Left hindlimb (tissue), 1 donor: ENCODE measurements at regions not wholly inside any gene's neighbourhood (a gene's known extent, or its start where the extent isn't known, plus 50 kb on each side); places are given as distances from the start of the nearest gene placed in this dataset.

Source experiments
- DNase-seq: peaks from one replicate; pipeline ENCODE4 v3.0.0-alpha.2; 2018

DNA sequence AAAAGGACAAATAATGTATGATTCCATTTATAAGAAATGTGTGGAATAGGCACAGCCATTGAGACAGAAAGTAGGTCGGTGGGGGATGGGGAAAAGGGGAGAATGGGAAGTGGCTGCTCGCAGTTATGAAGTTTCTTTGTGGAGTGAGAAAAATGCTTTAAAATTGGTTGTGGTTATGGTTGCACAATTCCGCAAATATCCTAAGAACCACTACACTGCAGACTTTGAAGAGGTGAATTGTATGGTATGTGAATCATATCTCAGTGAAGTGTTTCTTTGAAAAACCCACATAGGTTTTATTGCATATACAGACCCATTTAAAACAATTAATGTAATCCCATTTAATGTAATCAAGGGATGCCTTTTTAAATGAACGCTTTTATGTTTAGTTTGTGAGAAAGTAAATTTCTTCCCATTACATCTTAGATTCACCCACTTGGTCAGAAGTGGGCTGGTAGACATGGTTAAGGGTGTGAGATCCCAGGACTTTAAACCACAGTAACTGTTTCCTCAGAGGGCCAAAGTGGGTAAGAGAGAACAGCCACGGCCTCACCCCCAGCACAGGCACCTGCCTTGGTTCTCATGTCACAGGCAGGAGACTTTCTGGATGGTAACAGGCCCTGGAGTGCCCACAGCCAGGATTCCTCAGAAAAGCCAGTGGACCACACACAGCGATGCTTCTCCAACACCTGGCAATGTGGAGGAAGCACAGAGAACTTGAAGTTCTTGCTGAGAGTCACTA is 119.3 kb upstream of the GJB6 start:
- DNase-seq, result no peak

DNA sequence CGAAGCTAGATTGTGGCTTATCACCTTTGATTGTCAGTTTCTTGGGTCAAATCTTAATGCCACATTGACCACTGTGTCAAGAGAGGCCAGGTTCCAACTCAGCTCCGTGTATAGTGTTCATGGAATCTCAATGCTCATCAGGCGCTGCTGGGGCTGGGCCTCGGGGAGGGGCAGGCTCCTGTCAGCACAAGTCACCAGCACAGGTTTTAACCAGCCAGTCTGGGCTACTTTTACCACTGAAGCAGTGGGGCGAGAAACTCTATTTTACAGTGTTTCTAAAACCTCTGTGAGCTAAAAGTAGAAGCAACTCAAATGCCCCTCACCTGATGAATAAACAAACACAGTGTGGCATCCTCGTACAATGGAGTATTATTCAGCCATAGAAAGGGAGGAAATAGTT is 118.7 kb upstream of the GJB6 start:
- no peak for DNase-seq

DNA sequence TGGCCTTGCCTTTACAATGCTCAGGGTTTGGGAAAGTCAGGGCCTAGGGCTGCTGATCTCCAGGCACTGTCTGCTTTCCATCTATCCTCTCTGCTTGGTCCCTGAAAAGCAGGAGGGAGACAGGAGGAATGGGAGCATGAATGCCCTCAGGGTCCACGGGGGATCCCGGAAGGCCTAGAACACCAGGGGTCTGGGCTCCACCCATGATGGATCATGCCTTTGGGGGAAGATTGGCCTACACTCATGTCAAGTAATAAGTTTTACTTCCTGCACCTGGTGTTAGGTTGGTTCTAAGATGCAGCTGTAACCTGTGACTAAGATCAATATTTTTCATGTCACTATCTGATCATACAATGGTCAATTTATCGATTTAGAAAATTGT is 118.3 kb upstream of the GJB6 start:
- DNase-seq, result no peak

DNA sequence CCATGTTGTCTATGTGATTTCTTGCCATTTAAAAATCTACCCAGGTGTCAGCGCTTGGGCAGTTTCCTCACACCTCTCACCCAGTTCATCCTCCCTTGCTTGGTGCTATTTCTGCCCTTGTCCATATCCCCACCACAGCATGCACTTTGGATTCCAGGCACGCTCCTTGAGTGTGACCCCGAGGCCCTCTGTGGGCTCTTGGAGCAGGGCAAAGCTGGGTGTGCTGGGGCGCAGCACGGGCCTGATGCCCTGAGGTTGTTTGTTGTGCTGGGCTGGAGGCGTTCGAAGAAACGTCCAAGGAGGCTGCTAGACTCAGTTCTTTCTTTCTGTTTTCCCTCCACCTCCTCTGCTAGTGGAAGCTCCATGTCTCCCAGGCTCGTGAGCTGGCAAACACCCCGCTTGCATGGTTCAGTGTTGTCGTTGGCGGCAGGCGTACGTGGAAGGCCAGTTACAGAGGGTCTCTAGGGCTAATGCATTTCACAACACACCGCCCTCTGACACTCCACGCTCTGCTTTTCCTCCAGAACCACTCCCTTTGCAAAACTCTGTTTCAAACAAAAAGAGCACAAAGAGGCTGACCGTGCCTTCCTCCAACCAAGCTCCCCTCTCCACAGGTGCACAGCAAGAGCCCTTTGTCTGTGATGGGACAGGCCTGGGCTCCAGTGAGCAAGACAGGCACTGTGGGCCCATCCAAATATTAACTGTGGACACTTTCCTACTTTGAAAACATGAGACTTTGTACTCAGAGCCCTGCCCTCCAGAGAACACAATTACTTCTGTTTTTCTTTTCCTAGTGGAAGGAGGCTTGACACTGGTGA is 117.7 kb upstream of the GJB6 start:
- no peak for DNase-seq

DNA sequence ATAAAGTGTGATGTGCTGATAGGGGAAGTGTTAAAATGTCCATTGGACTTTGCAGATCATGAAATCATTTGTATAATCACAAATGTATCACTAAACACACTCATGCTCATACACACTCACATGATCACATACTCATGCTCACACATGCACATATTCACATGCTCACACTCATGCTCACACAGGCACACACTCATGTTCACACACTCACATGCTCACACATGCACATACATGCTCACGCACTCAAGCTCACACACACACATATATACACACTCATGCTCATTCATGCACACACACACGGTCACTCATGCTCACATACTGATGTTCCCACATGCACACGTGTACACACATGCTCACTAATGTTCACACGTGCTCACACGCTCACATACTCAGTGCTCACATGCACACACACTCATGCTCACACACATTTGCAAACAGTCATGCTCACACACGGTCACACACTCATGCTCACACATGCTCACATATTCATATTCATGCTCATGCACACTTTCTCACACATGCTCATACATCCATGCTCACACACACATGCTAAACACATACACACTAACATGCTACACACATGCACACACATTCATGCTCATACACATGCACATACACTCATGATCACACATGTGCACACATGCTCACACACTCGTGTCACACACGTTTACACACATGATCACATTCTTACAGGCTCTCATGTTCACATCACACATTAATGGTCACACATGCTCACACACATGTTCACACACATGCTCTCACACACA is 116.7 kb upstream of the GJB6 start:
- DNase-seq, result no peak

DNA sequence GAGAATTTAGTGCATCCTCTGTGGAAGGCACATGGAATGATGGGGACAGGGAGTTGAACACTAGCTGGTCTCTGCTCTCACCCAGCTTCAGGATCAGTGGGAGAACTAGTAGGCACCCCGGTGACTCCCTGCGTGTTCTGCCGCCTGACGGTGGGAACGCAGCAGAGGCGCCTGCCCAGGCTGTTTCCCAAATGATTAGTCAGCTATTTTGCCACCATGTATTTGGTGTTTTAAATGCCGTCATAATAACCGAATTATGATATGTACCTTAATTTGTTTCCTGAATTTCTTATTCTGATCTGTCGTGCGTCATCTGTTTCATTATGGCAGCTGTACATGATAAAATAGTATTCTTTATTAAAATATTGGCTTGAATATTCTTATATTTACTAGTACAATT is 115.9 kb upstream of the GJB6 start:
- no peak for DNase-seq

DNA sequence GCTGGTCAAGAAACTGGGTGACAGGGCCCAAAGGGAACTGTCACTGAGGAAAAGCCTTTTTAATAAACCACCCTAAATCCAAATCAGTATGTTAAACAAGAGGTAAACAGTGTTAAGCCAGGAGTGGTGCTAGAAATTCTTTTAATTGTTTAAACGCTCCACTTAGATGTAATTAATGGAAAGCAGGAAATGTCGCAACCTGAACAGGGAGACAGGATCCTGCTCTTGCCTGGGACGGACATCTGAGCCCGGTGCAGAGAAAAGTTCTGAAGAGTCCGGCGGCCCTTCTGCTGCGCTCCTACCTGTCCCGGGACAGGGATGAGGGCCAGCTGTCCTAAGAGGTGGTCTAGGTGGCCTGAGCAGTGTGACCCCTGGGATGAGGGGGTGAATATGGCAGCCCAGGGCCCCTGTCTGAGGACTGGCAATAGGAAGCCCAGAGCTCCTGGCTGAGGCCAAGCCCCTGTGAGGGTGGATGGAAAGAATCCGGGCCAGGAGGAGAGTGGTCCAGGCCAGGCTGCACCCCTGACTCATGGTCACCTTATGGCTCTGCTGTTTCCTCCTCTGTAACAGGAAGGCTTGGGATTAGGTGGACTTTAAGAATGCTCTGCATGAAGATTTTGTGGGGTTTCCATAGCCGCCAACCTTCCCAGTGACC is 112.8 kb upstream of the GJB6 start:
- DNase-seq, result no peak

DNA sequence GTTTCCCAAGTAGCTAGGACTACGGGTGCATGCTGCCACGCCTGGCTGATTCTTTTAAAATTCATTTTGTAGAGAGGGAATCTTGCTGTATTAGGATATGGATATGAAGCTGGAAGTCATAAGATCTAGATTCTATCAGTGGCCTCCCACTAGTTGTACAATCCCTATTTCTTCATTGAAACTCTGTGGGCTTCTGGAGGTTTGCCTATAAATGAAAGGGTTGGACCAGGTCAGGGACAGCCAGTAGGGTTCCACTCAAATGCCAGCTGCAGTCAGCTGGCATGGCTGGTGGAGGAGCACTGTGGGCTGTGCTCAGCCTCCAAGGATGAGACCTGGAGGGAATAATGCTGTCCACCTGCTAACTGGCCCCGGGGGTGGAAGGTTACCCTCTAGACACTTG is 110.2 kb upstream of the GJB6 start:
- DNase-seq, result no peak

DNA sequence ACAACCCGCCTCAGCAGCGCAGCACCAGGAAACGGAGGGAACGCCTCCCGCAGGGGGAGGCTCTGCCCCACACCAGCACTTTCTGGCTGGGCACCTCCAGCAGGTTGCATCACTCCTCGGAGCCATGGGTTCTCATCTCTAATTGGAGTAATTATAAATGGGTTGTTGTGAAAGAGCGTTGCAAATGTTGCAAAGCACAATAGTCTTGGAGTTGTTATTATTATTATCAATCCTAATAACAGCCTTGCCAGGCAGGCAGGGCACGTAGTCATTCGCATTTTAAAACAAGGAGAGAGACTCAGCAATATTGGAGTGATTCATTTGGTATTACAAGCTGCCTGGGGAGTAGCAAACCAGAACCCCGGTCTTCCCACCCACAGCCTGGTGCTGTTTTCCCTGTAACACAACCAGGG is 108.6 kb upstream of the GJB6 start:
- no peak for DNase-seq

DNA sequence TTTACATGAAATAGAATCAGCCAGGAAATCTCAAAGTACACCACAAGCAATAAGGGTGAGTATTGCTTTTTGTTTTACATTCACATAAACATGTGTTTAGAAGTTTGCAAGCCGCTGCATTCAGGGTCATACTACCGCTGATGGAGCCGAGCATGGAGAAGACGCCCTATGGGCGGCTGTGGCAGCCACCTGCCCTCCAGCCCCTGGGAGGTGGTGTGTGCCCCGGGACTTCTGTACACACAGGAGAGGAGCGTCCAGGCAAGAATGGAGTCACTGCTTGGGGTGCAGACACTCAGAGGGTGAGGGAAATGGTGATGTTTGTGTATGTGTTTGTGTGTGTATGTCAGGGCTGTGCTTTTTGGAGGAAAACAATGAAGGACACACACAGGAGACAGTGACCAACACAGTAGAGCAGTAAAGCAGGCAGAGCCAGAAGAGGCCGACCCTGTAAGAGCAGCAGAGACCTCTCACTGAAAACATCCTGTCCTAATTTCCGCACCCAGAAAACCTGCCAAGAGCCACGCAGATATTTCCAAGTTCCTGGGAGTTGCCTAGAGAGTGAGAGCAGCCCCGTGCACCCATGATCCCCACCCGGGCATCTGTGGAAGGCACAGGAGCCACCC is 108.1 kb upstream of the GJB6 start:
- DNase-seq, result no peak

DNA sequence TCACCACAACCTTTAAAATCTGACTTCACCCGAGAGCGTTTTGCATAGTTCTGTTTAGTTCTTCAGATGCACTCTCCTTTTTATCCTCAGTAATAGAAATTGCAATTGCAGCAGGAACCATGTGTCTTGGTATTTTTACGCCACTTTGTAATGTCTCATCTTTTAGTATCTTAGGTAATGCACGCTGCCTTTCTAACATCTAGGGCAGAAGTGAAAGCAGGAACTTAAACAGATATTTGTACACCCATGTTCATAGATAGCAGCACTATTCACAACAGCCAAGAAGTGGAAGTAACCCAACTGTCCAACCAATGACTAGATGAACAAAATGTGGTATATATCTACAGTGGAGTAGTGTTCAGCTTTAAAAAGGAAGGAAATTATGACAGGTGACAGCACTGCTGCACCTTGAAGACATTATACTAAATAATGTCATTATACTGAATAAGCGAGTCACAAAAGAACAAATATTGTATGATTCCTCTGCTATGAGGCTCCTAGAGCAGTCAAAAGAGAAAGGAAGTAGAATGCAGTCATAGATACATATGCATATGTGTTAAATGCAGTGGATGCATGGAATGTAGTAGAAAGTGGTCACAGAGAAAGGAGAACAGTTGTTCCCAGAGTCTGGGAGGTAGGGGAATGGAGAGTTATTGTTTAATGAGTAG is 105.9 kb upstream of the GJB6 start:
- DNase-seq, result no peak

DNA sequence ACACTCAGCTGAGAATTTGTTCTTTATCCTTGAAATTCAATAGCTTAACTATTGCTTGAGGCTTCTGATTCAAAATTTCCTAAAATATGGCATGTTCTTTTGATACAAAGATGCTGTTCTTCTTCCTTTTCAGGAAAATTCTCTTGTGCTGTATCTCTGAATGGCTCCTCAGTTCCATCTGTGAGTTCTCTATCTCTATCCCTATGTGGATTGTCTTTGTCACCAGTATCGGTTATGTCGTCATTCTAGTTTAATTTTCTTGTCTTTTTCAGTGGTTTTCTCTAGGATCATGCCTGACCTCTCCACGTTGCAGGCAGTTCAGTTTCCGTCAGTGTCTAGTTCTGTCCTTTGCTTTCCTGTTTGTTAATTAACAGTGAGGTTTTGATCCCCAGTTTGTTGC is 104.6 kb upstream of the GJB6 start:
- DNase-seq, result no peak

DNA sequence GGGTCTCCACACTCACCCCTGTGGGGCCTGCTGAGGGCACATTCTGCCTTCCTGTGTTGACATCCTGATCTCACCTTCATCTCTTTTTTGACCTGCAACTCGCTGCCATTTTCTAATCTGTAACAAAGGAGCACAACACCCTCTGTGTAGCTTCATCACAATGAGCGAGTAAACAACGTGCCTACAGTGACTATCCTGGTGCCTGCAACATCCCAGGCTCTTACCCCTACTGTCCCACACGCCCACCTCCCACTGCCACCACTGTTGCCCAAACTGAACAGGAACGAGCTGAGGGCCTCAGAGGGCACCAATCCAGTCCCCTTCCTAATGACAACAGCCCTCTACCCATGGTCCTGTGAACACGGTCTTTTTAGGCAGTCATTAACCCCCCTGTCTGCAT is 102.2 kb upstream of the GJB6 start:
- DNase-seq, result no peak

DNA sequence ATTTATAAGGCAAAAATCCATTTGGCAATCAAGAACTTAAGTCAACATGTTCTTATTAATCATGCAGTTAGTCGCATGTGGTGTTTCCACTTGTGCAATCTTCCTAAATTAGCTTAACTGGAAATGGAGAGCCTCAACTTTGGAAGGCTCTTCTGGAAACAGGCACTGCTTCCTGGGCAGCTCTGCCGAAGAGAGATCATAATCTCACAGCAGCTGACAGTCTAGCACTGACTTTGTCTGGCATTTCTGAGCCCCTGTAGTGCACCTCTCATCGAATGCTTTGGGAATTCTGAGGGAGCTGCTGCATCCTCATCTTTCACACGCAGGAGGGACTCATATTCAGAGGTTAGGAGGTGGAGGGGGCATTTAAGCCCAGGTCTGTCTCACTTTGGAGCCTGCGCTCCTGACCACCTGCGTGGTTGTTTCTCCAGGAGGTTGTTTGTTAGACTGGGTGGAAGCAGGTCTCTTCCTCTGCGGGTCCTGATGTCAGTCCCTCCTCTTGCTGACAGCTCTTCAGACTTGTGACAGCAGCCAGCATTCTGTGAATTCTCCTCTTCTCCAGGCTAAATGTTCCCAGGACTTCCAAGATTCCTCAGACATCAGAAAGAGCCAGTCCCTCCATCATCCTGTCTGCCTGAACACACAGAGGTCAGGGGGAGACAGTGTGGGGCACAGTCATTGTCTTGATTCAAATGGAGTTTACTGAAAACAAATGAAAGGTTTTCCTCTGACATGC is 100.4 kb upstream of the GJB6 start:
- no peak for DNase-seq

DNA sequence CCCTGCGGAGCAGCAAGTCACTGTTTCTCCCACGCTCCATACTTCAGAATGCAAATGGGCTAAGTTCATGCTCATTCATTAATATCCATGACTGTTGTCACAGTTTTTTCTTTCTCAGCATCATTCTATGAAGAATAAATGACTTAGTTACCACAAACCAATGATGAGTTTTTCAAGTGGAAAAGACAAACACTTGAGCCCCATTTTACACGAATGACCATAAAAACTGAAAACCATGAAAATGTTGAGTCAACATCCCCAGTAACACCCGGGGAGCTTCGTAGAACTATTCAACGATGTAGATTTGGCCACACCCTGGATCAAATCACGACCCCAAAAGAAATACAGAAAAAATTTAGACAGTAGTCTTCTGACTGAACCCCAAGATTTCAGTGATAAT is 99.8 kb upstream of the GJB6 start:
- no peak for DNase-seq

DNA sequence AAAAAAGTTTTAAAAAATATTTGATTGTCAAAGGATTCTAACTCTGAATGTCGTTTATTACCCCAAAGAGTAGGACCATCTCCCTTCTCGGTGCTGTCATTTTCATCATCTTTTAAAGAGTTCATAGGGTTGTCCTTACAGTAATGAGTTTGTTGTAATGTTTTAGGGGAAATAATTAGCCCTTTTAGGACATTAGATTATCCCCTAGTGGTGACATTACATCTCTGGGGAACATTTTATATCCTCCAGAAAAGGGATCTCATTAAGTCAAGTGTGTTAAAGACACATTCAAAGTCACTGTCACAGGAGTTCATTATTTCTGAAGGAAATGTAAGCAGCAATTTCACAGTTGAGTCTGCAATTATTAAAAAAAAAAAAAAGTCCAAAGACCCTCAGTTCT is 99.3 kb upstream of the GJB6 start:
- DNase-seq, result no peak

DNA sequence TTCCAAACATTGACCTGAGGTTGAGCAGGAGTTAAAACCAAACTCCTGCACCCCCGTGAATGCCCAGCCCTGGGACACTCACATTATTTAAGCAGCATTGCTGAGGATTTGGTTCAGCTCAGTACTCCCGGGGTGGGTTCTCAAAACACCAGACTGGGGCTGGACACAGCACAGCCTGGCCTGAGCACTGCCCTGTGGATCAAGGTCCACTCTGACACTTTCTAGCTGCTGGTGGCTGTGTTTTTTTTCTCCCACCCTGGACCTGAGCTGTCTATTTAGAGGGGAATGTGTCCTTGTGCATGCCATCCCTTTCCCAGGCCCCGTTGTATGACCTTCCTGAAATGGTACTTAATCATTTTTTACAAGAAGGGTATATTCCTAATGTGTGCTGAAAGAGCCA is 94.7 kb upstream of the GJB6 start:
- no peak for DNase-seq

DNA sequence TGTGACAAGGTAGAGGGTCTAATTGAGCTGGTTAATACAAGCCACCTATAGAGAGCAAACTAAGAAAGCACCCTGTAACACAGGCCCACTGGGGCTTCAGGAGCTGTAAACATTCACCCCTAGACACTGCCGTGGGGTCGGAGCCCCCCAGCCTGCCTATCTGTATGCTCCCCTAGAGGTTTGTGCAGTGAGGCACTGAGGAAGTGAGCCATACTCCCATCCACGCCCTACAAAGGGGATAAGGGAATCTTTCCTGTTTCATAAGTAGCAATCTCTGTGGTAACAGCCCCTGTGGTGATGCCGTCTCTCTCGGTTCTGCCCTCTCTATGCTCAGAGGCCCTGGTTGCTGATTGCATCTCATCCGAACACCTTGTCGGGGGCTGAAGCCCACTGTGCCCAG is 94.2 kb upstream of the GJB6 start:
- no peak for DNase-seq

DNA sequence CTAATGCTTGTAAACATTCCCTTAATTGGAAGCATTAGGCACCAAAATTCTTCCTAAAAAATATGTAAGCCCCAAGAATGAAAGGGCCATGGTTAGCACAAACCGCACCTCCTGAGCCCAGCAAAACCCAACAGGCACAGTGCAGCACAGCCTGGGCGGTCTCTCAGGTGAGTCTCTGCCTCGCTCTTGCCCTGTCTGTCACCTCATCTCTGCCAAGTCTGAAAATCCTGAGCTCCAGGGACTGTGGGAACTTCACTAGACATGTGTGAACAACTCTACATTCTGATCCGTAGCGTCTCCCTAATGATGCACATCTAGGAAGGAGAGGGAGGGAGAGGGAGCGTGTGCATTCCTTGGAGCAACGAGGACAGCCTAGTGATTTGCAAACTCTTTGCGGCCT is 88.8 kb upstream of the GJB6 start:
- DNase-seq, result no peak

DNA sequence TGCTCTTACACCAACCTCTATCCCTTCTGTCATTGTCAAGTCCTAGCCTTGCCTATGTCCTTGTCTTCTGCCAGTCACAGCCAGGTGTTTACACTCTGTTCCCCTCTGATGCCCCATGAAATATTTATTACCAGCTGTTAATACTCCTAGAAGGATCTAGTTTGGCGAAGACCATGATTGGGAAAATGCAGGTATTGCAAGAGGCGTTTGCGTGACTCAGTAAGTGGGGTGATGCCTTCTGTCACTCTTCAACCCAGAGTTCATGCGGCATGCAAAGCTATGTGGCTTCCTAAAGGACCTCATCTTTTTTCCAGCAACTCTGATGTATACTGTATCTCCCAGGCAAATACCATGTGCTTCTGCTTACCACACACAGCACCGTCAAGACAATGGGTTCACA is 81.8 kb upstream of the GJB6 start:
- DNase-seq, result no peak

DNA sequence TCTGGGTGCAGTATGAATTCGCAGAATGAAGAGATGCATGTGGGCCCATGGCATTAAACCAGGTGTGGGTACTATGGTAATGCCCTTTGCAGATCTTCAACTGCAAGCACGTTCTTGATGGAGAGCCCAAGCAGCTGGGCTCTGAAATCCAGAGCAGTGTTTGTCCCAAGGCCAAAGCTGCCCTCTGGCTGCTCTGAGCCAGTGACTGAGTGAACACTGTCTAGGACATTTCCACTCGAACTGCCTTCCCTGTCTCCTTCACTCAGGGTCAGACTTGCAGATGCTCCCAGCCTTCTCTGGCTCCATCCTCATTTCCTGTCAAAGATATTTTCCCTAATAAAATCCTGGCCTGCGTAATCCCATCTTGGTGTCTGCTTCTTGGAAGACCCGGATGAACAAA is 80.2 kb upstream of the GJB6 start:
- DNase-seq, result no peak

DNA sequence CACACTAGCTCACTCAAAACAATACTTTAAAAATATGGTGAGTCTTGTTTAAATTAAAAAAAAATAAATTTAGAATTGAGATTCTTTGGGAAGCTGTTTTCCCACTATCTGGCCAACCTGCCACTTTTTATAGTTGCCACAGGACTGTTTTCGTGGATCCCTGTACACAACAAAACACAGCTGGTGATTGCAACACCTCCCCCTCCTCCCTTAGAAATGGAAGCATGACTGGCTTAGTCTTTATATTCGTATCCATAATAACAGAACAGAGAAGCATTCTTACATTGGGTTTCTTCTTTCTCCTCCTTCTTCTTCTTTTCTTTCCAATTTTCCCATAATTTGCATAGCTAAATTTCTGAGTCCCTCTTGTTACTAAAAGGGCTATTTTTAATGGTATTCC is 79.5 kb upstream of the GJB6 start:
- DNase-seq, result no peak
